Memory B cell (primary cell): ENCODE measurements at regions not wholly inside any gene's neighbourhood (a gene's known extent, or its start where the extent isn't known, plus 50 kb on each side); places are given as distances from the start of the nearest gene placed in this dataset.

Experiments
- ATAC-seq: fragments of 150-1000 bp; cut with Tn5 transposase; 2 replicates; pipeline ENCODE4 v1.10.0; 2021; ENCODE audit warnings: low read depth, mild to moderate bottlenecking, moderate library complexity
- DNase-seq, 2 donors: peaks; one replicate each; pipeline ENCODE4 v3.0.0; 2022; ENCODE audit warnings: low spot score in 2 of 2
- H3K27ac Mint-ChIP-seq: one replicate; pipeline ENCODE4 v1.8.0; 2022; ENCODE audit warnings: mild to moderate bottlenecking, moderate library complexity, mixed read lengths
- H3K27me3 Mint-ChIP-seq: one replicate; pipeline ENCODE4 v1.8.0; 2022; ENCODE audit warnings: mixed read lengths
- H3K36me3 Mint-ChIP-seq: one replicate; pipeline ENCODE4 v1.8.0; 2022; ENCODE audit warnings: mild to moderate bottlenecking, mixed read lengths
- H3K4me1 Mint-ChIP-seq: one replicate; pipeline ENCODE4 v1.8.0; 2022; ENCODE audit warnings: mixed read lengths
- H3K4me3 Mint-ChIP-seq: one replicate; pipeline ENCODE4 v1.8.0; 2022; ENCODE audit warnings: mild to moderate bottlenecking, moderate library complexity, mixed read lengths
- H3K9me3 Mint-ChIP-seq: one replicate; pipeline ENCODE4 v1.8.0; 2022; ENCODE audit warnings: mixed read lengths

GRCh38 chrX:110444996-110445395, 86.3 kb downstream of the RTL9 start:
- no peak for ATAC-seq
- no peak overlapping the region for H3K27ac Mint-ChIP-seq
- DNase-seq, result no peak
- no peak overlapping the region for H3K4me3 Mint-ChIP-seq
- no peaks in the 10 kb centered on the region for H3K4me1 Mint-ChIP-seq
- peaks cover 2% of the 10 kb centered on the region for H3K27me3 Mint-ChIP-seq
- H3K9me3 Mint-ChIP-seq, result no peaks in the 10 kb centered on the region
- no peaks in the 10 kb centered on the region for H3K36me3 Mint-ChIP-seq

- Mint-ChIP-seq H3K36me3 (no peaks in the 10 kb centered on the region), H3K4me1 (no peaks in the 10 kb centered on the region), H3K27ac (no peak overlapping the region), H3K27me3 (no peaks in the 10 kb centered on the region), H3K9me3 (no peaks in the 10 kb centered on the region), H3K4me3 (no peak overlapping the region)
- no peak for DNase-seq
- ATAC-seq, result no peak
Measured at GRCh38 chrX:110448459-110448858, 89.8 kb downstream of the RTL9 start.

- ATAC-seq, result no peak
- Mint-ChIP-seq H3K27ac (no peak overlapping the region), H3K36me3 (no peaks in the 10 kb centered on the region)
Measured at GRCh38 chrX:110449312-110449711, 90.7 kb downstream of the RTL9 start.

GRCh38 chrX:110450050-110450449, 91.4 kb downstream of the RTL9 start:
- DNase-seq (peak; percentile 37), ATAC-seq (peak; percentile 63)
- Mint-ChIP-seq H3K4me3 (no peak overlapping the region), H3K27me3 (no peaks in the 10 kb centered on the region), H3K9me3 (no peaks in the 10 kb centered on the region), H3K27ac (no peak overlapping the region), H3K36me3 (no peaks in the 10 kb centered on the region), H3K4me1 (no peaks in the 10 kb centered on the region)

More at GRCh38 chrX:110449312-110449711, 90.7 kb downstream of the RTL9 start:
- DNase-seq, result no peak
- no peaks in the 10 kb centered on the region for H3K4me1 Mint-ChIP-seq
- no peaks in the 10 kb centered on the region for H3K9me3 Mint-ChIP-seq
- H3K27me3 Mint-ChIP-seq, result no peaks in the 10 kb centered on the region
- no peak overlapping the region for H3K4me3 Mint-ChIP-seq

- DNase-seq (no peak), ATAC-seq (no peak)
- H3K4me1 Mint-ChIP-seq, result no peaks in the 10 kb centered on the region
- H3K27me3 Mint-ChIP-seq, result peaks cover 6% of the 10 kb centered on the region
- no peak overlapping the region for H3K27ac Mint-ChIP-seq
- no peaks in the 10 kb centered on the region for H3K36me3 Mint-ChIP-seq
- no peaks in the 10 kb centered on the region for H3K9me3 Mint-ChIP-seq
- H3K4me3 Mint-ChIP-seq, result no peak overlapping the region
Measured at GRCh38 chrX:110454336-110454735, 95.7 kb downstream of the RTL9 start.

GRCh38 chrX:110462957-110463356, 104.3 kb downstream of the RTL9 start:
- DNase-seq (no peak), ATAC-seq (no peak)
- Mint-ChIP-seq H3K27ac (no peak overlapping the region), H3K4me3 (no peak overlapping the region), H3K36me3 (no peaks in the 10 kb centered on the region), H3K9me3 (no peaks in the 10 kb centered on the region), H3K27me3 (peaks cover 4% of the 10 kb centered on the region), H3K4me1 (no peaks in the 10 kb centered on the region)

GRCh38 chrX:110466790-110467189, 108.1 kb downstream of the RTL9 start:
- H3K36me3 Mint-ChIP-seq, result no peaks in the 10 kb centered on the region
- no peak overlapping the region for H3K4me3 Mint-ChIP-seq
- H3K9me3 Mint-ChIP-seq, result no peaks in the 10 kb centered on the region
- ATAC-seq (no peak), DNase-seq (no peak)
- H3K4me1 Mint-ChIP-seq, result no peaks in the 10 kb centered on the region
- H3K27me3 Mint-ChIP-seq, result peaks cover 3% of the 10 kb centered on the region
- no peak overlapping the region for H3K27ac Mint-ChIP-seq

- H3K27me3 Mint-ChIP-seq, result peaks cover 3% of the 10 kb centered on the region
- no peak for ATAC-seq
- no peaks in the 10 kb centered on the region for H3K9me3 Mint-ChIP-seq
- no peaks in the 10 kb centered on the region for H3K4me1 Mint-ChIP-seq
- DNase-seq, result no peak
- no peak overlapping the region for H3K4me3 Mint-ChIP-seq
- no peak overlapping the region for H3K27ac Mint-ChIP-seq
- no peaks in the 10 kb centered on the region for H3K36me3 Mint-ChIP-seq
Measured at GRCh38 chrX:110472265-110472664, 113.6 kb downstream of the RTL9 start.

- Mint-ChIP-seq H3K4me1 (no peaks in the 10 kb centered on the region), H3K27me3 (no peaks in the 10 kb centered on the region), H3K4me3 (no peak overlapping the region), H3K9me3 (no peaks in the 10 kb centered on the region), H3K27ac (no peak overlapping the region), H3K36me3 (no peaks in the 10 kb centered on the region)
- DNase-seq (no peak), ATAC-seq (no peak)
Measured at GRCh38 chrX:110477593-110478228, 119.1 kb downstream of the RTL9 start.

- no peak overlapping the region for H3K27ac Mint-ChIP-seq
- H3K4me1 Mint-ChIP-seq, result no peaks in the 10 kb centered on the region
- DNase-seq, result no peak
- no peak overlapping the region for H3K4me3 Mint-ChIP-seq
- no peak for ATAC-seq
- H3K9me3 Mint-ChIP-seq, result no peaks in the 10 kb centered on the region
- H3K27me3 Mint-ChIP-seq, result peaks cover 1% of the 10 kb centered on the region
- H3K36me3 Mint-ChIP-seq, result no peaks in the 10 kb centered on the region
Measured at GRCh38 chrX:110491846-110492620, 133.4 kb downstream of the RTL9 start.

- no peak overlapping the region for H3K27ac Mint-ChIP-seq
- DNase-seq, result no peak
Measured at GRCh38 chrX:110504947-110505346, 146.3 kb downstream of the RTL9 start.

GRCh38 chrX:110509755-110510532, 151.3 kb downstream of the RTL9 start:
- ATAC-seq (no peak), DNase-seq (no peak)
- Mint-ChIP-seq H3K4me3 (no peak overlapping the region), H3K27me3 (no peaks in the 10 kb centered on the region), H3K4me1 (no peaks in the 10 kb centered on the region), H3K9me3 (peaks cover 1% of the 10 kb centered on the region), H3K36me3 (no peaks in the 10 kb centered on the region), H3K27ac (no peak overlapping the region)

More at GRCh38 chrX:110504947-110505346, 146.3 kb downstream of the RTL9 start:
- Mint-ChIP-seq H3K27me3 (no peaks in the 10 kb centered on the region), H3K4me3 (no peak overlapping the region), H3K36me3 (no peaks in the 10 kb centered on the region), H3K9me3 (no peaks in the 10 kb centered on the region), H3K4me1 (no peaks in the 10 kb centered on the region)
- ATAC-seq, result no peak

GRCh38 chrX:110511238-110511637, 152.6 kb downstream of the RTL9 start:
- ATAC-seq (no peak), DNase-seq (no peak)
- Mint-ChIP-seq H3K9me3 (peaks cover 1% of the 10 kb centered on the region), H3K4me1 (no peaks in the 10 kb centered on the region), H3K27ac (no peak overlapping the region), H3K36me3 (no peaks in the 10 kb centered on the region), H3K27me3 (no peaks in the 10 kb centered on the region), H3K4me3 (no peak overlapping the region)

GRCh38 chrX:110512341-110512740, 153.7 kb downstream of the RTL9 start:
- DNase-seq, result no peak
- Mint-ChIP-seq H3K27me3 (no peaks in the 10 kb centered on the region), H3K27ac (no peak overlapping the region), H3K9me3 (peaks cover 1% of the 10 kb centered on the region), H3K4me3 (no peak overlapping the region), H3K4me1 (no peaks in the 10 kb centered on the region), H3K36me3 (no peaks in the 10 kb centered on the region)
- ATAC-seq, result no peak
